T-helper 2 cell (primary cell): ENCODE measurements at regions not wholly inside any gene's neighbourhood (a gene's known extent, or its start where the extent isn't known, plus 50 kb on each side); places are given as distances from the start of the nearest gene placed in this dataset.
A peak's percentile ranks its signal among the peaks of the same experiment; 100 is the strongest.
"Not testable (repeated sequence)": the region's sequence is repeated elsewhere in the genome, so short reads cannot be mapped to it uniquely, and the experiment has no call there.

Source experiments
- DNase-seq, 5 experiments: peaks; one replicate each; pipeline versions ENCODE4 v3.0.0 to v3.0.0-alpha.2; 2012 to 2022

- DNase-seq: no peak
These were observed 141.6 kb upstream of the RIOK3 start for GRCh38 chr18:23311351-23312121.

GRCh38 chr18:23313379-23313778 lies 139.7 kb upstream of the RIOK3 start:
- no peak for DNase-seq

GRCh38 chr18:23314672-23315071 lies 138.4 kb upstream of the RIOK3 start:
- no peak for DNase-seq

DNA sequence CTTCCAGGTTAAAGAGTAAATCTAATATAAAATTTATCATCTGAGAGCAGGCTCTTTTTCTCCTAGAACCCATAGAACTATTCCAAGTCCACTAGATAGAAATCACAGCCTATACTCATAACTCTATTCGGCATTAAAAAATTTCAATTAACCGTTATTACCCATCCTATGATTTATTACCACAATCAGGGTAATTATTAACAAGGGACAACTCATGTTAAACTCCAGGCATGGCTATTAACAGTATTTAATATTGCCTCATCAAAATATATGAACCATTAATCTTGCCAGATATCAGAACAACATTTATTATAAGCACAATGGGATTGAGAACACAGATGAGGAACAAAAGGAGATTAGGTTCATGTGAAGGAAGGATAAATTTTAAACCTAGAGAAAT lies 136.8 kb upstream of the RIOK3 start:
- no peak for DNase-seq

DNA sequence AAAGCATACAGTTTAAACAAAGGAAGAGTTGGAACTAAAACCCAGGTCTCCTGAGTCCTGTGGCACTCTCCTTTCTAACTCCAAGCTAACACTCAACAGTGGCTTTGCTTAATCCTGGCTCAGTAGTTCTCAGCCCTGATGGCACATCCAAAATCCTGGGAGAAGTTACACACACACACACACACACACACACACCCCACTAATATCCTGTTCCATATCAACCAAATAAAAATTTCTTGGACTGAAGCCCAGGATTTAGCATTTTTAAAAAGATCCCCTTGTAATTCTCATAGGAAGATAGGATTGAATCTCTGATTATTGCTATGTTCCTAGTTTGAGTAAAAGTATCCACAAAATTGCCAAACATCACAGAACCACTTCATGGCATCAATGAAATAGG lies 136.1 kb upstream of the RIOK3 start:
- DNase-seq: no peak

DNA sequence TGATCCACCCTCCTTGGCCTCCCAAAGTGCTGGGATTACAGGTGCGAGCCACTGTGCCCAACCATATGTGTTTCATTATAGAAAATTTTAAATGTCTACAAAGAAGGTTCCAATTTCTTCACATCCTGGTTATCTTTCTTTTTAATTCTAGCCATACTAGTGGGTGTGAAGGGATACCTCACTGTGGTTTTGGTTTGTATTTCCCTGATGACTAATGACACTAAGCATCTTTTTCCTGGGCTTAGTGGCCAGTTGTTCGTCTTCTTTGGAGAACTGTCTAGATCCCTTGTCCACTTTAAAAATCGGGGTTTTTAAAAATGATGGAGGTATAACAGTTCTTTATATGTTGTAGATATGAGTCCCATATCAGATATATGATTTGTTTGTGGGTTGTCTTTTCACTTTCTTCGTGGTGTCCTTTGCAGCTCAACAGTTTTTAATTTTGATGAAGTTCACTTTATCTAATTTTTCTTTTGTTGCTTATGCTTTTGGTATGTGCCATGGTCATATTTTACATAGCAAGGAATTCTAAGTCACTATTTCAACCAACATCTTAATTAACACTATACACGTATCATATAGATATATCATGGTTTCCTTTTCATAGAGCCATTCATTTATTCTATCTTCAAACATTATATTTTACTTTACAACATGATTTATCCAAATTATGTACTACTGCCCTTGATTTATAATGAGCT lies 135.0 kb upstream of the RIOK3 start:
- DNase-seq: peak in 1 of 5 experiments; percentile 64

DNA sequence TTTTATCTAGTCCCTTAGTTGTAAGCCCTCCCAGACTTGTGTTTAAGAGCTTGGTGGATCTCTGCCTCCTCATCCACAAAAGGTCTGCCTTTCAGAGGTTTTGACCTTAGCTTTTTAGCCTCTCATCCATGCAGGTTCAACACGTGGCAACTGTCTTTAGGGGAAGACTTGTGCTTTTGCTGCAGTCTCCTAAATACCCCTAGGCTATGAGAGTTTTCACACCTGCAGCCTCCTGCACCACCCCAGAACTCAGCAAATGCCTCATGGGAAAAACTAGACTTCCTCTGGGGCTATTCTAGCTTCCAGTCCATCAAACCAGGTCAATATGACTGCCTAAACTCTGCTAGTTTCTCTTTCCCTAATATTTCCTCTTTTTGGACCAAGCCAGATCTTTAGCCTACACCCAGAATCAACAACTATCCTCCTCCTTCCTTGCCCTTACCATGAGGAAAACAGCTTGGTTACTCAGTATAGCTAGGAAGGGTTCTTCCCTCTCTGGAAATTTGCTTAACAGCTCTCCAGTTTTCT lies 132.3 kb upstream of the RIOK3 start:
- DNase-seq: no peak

DNA sequence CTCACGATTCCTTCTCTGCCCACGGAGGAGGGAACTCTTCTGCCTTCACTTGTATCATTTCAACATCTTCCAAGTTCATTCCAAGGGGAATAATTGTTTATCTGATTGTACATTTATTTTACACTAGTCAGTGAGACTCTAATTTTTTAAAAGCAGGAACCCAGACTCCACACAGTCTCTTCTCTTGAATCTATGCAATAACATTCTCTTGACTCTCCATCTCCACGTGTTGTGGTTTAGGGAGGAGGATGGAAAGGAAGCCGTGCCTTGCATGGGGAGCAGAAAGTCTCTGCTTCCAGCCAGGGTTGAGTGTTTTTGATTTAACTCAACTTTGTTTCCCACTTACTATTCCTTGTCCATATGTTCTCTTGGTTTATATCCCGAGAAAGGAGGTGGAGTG lies 131.1 kb upstream of the RIOK3 start:
- no peak for DNase-seq

- no peak for DNase-seq
These were observed 128.9 kb upstream of the RIOK3 start for GRCh38 chr18:23324056-23324811.

GRCh38 chr18:23324861-23325260 lies 128.2 kb upstream of the RIOK3 start:
- no peak for DNase-seq

- DNase-seq: not testable (repeated sequence)
These were observed 123.4 kb upstream of the RIOK3 start for GRCh38 chr18:23329671-23330070.

DNA sequence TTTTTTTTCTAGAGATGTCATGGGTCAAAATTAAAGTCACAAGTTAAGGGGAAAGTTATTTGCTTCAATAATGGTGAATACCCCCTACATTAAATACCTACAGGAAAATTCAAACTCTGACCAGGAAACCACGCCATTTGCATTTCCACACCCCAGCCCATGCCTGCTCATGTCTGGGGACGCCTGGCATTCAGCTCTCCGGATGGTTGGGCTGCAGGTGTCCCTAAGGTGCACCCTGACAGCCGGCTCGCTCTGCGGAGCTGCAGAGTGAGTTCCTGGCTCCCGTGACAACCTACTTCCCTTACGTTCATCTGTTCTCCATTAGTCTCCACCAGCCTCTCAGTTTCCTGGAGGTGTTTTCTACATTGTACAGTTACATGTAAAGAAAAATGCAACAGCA lies 122.7 kb upstream of the RIOK3 start:
- no peak for DNase-seq

DNA sequence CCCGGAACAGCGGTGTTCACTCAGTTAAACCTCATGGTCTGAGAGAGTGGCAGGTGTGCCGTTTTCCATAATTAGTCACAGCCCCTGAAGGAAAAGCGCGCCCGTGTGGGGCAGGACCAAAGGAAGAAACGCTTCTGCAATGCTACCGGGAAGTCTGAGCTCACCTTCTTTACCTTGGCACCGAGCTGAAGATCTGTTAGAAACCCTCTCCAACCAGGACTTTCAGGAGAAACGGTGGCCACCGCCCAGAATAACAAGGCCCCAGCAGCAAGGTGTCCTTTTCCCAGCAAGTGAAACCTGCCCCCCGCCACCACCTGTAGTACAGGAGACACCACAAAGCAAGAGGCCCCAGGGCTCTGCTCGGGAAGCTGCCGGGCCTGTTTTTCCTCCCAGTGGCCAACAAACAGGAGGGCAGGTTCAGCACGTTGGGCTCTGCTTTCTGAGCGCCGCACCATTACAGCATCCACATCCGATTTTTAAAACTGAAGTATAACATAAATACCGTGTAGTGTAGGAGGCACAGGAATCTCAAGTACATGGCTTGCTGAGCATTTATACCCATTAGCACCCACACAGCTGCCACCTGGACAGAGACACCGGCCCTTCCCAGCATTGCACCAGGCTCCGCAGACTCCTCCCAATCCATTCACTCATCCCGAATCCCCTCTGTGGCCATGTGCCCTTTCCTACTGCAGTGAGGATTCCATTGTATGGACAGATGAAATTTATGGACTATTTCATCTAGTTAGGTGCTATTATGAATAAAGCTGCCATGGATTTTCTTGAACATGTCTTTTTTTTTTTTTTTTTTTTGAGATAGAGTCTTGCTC lies 121.8 kb upstream of the RIOK3 start:
- no peak for DNase-seq

GRCh38 chr18:23332356-23332755 lies 120.7 kb upstream of the RIOK3 start:
- no peak for DNase-seq

- no peak for DNase-seq
These were observed 119.3 kb upstream of the RIOK3 start for GRCh38 chr18:23333827-23334226.

DNA sequence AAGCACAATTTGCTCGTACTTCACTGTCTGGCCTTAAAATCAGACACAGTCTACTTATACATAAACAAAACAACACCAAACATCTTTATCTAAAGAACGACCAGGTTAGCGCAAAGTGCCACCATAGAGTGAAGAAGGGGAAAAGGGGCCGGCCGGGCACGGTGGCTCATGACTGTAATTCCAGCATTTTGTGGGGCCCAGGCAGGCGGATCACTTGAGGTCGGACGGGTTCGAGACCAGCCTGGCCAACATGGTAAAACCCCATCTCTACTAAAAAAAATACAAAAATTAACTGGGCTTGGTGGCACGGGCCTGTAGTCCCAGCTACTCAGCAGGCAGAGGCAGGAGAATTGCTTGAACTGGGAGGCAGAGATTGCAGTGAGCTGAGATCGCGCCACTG lies 118.5 kb upstream of the RIOK3 start:
- no peak for DNase-seq

DNA sequence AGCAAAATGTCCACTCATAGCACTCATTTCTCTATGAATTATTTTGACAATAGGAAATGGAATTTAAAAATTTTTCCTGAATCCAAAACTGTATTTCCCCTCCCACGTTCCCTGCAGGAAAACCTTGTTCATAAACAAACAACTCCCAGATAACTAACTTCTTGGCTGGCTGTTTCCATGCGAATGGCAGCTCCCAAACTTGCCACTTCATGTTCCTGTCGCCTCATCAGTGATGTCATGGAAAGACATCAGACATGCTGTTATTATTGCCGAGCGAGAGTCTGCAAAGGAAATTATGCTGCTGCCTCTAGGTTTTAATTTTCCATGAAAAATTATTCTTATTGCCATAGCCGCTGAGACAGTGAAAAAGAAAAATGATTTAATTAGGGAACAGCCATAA lies 117.0 kb upstream of the RIOK3 start:
- no peak for DNase-seq

GRCh38 chr18:23337599-23338444 lies 115.3 kb upstream of the RIOK3 start:
- no peak for DNase-seq

GRCh38 chr18:23340661-23341060 lies 112.4 kb upstream of the RIOK3 start:
- no peak for DNase-seq

DNA sequence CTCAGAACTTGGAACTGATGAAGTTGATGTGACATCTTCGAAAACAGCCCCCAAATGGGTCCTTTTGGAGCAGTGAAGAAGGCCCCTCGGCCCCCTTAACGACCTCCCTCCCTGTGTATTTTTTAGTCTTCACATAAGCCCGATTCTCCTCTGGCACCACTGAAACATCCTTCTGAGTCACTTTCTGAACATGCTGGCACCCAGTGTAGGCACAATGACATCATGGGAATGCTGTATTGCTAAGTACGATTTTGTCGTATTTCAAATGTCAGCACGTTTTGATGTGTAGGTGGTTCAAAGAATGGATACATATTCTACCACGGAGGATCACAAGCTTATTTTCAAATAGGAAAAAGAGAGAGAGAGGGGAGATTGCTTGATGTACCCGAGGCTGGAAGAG lies 111.7 kb upstream of the RIOK3 start:
- DNase-seq: no peak

- no peak for DNase-seq
These were observed 111.1 kb upstream of the RIOK3 start for GRCh38 chr18:23341983-23342382.

DNA sequence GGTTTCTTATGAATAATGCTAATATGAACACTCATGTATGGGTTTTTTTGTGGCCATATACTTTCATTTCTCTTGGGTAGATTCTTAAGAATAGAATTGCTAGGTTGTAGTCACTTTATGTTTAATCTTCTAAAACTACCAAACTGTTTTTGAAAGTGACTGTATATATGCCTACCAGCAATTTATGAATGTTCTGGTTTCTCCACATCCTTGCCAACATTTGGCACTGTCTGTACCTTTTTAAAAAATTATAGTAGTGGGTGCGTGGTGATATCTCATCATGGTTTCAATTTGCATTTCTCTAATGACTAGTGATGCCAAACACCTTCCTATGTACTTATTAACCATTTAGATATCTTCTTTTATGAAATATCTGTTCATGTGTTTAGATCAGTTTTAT lies 110.6 kb upstream of the RIOK3 start:
- DNase-seq: no peak
